H1 (cell line): ENCODE measurements at regions not wholly inside any gene's neighbourhood (a gene's known extent, or its start where the extent isn't known, plus 50 kb on each side); places are given as distances from the start of the nearest gene placed in this dataset.

Experiments used
- POU5F1 ChIP-seq: IDR thresholded peaks from 2 replicates; pipeline ENCODE4 v1.6.1; 2011; ENCODE audit warnings: low read depth, mild to moderate bottlenecking, low read length, moderate library complexity
- TAF1 ChIP-seq: IDR thresholded peaks from 2 replicates; pipeline ENCODE4 v1.6.1; 2011; ENCODE audit warnings: mild to moderate bottlenecking, low read depth, low read length
- TEAD4 ChIP-seq: IDR thresholded peaks from 2 replicates; pipeline ENCODE4 v1.6.1; 2012; ENCODE audit warnings: low read depth, low read length, inconsistent platforms, mixed read lengths

- TF ChIP-seq POU5F1 = no peak
- no peak for TF ChIP-seq TEAD4
- no peak for TF ChIP-seq TAF1
These were observed 149.1 kb downstream of the CTTN start (continued) for GRCh38 chr11:70547386-70547785.
